ENCODE measurements at regions not wholly inside any gene's neighbourhood (a gene's known extent, or its start where the extent isn't known, plus 50 kb on each side); places are given as distances from the start of the nearest gene placed in this dataset.

- Histone ChIP-seq H2AFZ (ENCODE audit: insufficient read depth, low read length, poor library complexity) (no peak overlapping the region), H3K4me3 (ENCODE audit: low read depth, low read length) (no peak overlapping the region), H4K12ac (ENCODE audit: low read depth, low read length) (no peak overlapping the region), H3K27me3 (ENCODE audit: insufficient read depth, low read length) (no peaks in the 10 kb centered on the region), H3K79me2 (ENCODE audit: control insufficient read depth, insufficient read depth, low read length, poor library complexity) (no peaks in the 10 kb centered on the region), H3K36me3 (ENCODE audit: control insufficient read depth in 1 of 2, insufficient read depth in 2 of 2, low read length in 2 of 2) (no peaks in the 10 kb centered on the region), H2BK120ac (ENCODE audit: insufficient read depth, low read length, poor library complexity) (no peak overlapping the region), H3K79me1 (ENCODE audit: low read length) (no peaks in the 10 kb centered on the region), H2AK5ac (ENCODE audit: low read length) (no peak overlapping the region), H2BK12ac (ENCODE audit: low read length) (no peak overlapping the region), H4K8ac (ENCODE audit: low read depth, low read length) (no peak overlapping the region), H3K14ac (ENCODE audit: low read length) (no peak overlapping the region), H4K91ac (ENCODE audit: low read depth, low read length) (no peak overlapping the region), H3K9ac (ENCODE audit: low read length) (peak overlapping the region; percentile 52), H3K27ac (ENCODE audit: low read depth, low read length) (no peak overlapping the region), H3K18ac (ENCODE audit: low read length) (no peak overlapping the region), H3K4me1 (ENCODE audit: control insufficient read depth in 1 of 2, insufficient read depth in 2 of 2, low read length in 2 of 2) (no peaks in the 10 kb centered on the region), H2BK5ac (ENCODE audit: low read depth, low read length, poor library complexity) (no peak overlapping the region), H3K23ac (ENCODE audit: low read length) (no peak overlapping the region), H3K4ac (ENCODE audit: low read depth, low read length) (no peak overlapping the region), H3K4me2 (ENCODE audit: low read length) (no peak overlapping the region), H3K9me3 (ENCODE audit: insufficient read depth, low read depth, low read length) (no peaks in the 10 kb centered on the region)
- no CpG with 5 or more reads among the region's 2 CpGs for WGBS (ENCODE audit: extremely low coverage, insufficient coverage, insufficient read length)
- no peak for DNase-seq
These were observed 95.4 kb downstream of the RAB18 start for GRCh38 chr10:27599546-27599945.

- Histone ChIP-seq H3K14ac (ENCODE audit: low read length) (no peak overlapping the region), H3K27ac (ENCODE audit: low read depth, low read length) (no peak overlapping the region), H2BK12ac (ENCODE audit: low read length) (no peak overlapping the region), H3K9me3 (ENCODE audit: insufficient read depth, low read depth, low read length) (no peaks in the 10 kb centered on the region), H3K79me1 (ENCODE audit: low read length) (no peaks in the 10 kb centered on the region), H3K4me1 (ENCODE audit: control insufficient read depth in 1 of 2, insufficient read depth in 2 of 2, low read length in 2 of 2) (no peaks in the 10 kb centered on the region), H3K36me3 (ENCODE audit: control insufficient read depth in 1 of 2, insufficient read depth in 2 of 2, low read length in 2 of 2) (no peaks in the 10 kb centered on the region), H3K4me2 (ENCODE audit: low read length) (no peak overlapping the region), H2AK5ac (ENCODE audit: low read length) (no peak overlapping the region), H3K79me2 (ENCODE audit: control insufficient read depth, insufficient read depth, low read length, poor library complexity) (no peaks in the 10 kb centered on the region), H2BK5ac (ENCODE audit: low read depth, low read length, poor library complexity) (no peak overlapping the region), H3K18ac (ENCODE audit: low read length) (no peak overlapping the region), H2BK120ac (ENCODE audit: insufficient read depth, low read length, poor library complexity) (no peak overlapping the region), H4K8ac (ENCODE audit: low read depth, low read length) (no peak overlapping the region), H3K4ac (ENCODE audit: low read depth, low read length) (no peak overlapping the region), H3K27me3 (ENCODE audit: insufficient read depth, low read length) (no peaks in the 10 kb centered on the region), H3K23ac (ENCODE audit: low read length) (no peak overlapping the region), H2AFZ (ENCODE audit: insufficient read depth, low read length, poor library complexity) (no peak overlapping the region), H4K91ac (ENCODE audit: low read depth, low read length) (no peak overlapping the region), H4K12ac (ENCODE audit: low read depth, low read length) (no peak overlapping the region), H3K9ac (ENCODE audit: low read length) (no peak overlapping the region), H3K4me3 (ENCODE audit: low read depth, low read length) (no peak overlapping the region)
- WGBS (ENCODE audit: extremely low coverage, insufficient coverage, insufficient read length) = no CpG with 5 or more reads among the region's 2 CpGs
- no peak for DNase-seq
These were observed 96.8 kb downstream of the RAB18 start for GRCh38 chr10:27600930-27601329.

GRCh38 chr10:27601503-27601902, 97.4 kb downstream of the RAB18 start:
- Histone ChIP-seq H3K23ac (ENCODE audit: low read length) (no peak overlapping the region), H4K8ac (ENCODE audit: low read depth, low read length) (no peak overlapping the region), H2BK5ac (ENCODE audit: low read depth, low read length, poor library complexity) (no peak overlapping the region), H3K9ac (ENCODE audit: low read length) (no peak overlapping the region), H4K91ac (ENCODE audit: low read depth, low read length) (no peak overlapping the region), H3K27ac (ENCODE audit: low read depth, low read length) (no peak overlapping the region), H3K27me3 (ENCODE audit: insufficient read depth, low read length) (no peaks in the 10 kb centered on the region), H3K79me1 (ENCODE audit: low read length) (no peaks in the 10 kb centered on the region), H2BK120ac (ENCODE audit: insufficient read depth, low read length, poor library complexity) (no peak overlapping the region), H3K4me1 (ENCODE audit: control insufficient read depth in 1 of 2, insufficient read depth in 2 of 2, low read length in 2 of 2) (no peaks in the 10 kb centered on the region), H3K36me3 (ENCODE audit: control insufficient read depth in 1 of 2, insufficient read depth in 2 of 2, low read length in 2 of 2) (no peaks in the 10 kb centered on the region), H3K4me2 (ENCODE audit: low read length) (no peak overlapping the region), H3K79me2 (ENCODE audit: control insufficient read depth, insufficient read depth, low read length, poor library complexity) (no peaks in the 10 kb centered on the region), H2BK12ac (ENCODE audit: low read length) (no peak overlapping the region), H3K14ac (ENCODE audit: low read length) (no peak overlapping the region), H3K18ac (ENCODE audit: low read length) (no peak overlapping the region), H3K9me3 (ENCODE audit: insufficient read depth, low read depth, low read length) (no peaks in the 10 kb centered on the region), H3K4me3 (ENCODE audit: low read depth, low read length) (no peak overlapping the region), H3K4ac (ENCODE audit: low read depth, low read length) (no peak overlapping the region), H4K12ac (ENCODE audit: low read depth, low read length) (no peak overlapping the region), H2AFZ (ENCODE audit: insufficient read depth, low read length, poor library complexity) (no peak overlapping the region), H2AK5ac (ENCODE audit: low read length) (no peak overlapping the region)
- no peak for DNase-seq
- WGBS (ENCODE audit: extremely low coverage, insufficient coverage, insufficient read length) = no CpG with 5 or more reads among the region's 5 CpGs

GRCh38 chr10:27601946-27602538, 97.9 kb downstream of the RAB18 start:
- Histone ChIP-seq H3K14ac (ENCODE audit: low read length) (no peak overlapping the region), H3K4me2 (ENCODE audit: low read length) (no peak overlapping the region), H3K4ac (ENCODE audit: low read depth, low read length) (no peak overlapping the region), H3K79me1 (ENCODE audit: low read length) (no peaks in the 10 kb centered on the region), H3K23ac (ENCODE audit: low read length) (no peak overlapping the region), H2AFZ (ENCODE audit: insufficient read depth, low read length, poor library complexity) (no peak overlapping the region), H3K9me3 (ENCODE audit: insufficient read depth, low read depth, low read length) (no peaks in the 10 kb centered on the region), H3K18ac (ENCODE audit: low read length) (no peak overlapping the region), H2AK5ac (ENCODE audit: low read length) (no peak overlapping the region), H3K27me3 (ENCODE audit: insufficient read depth, low read length) (no peaks in the 10 kb centered on the region), H3K79me2 (ENCODE audit: control insufficient read depth, insufficient read depth, low read length, poor library complexity) (no peaks in the 10 kb centered on the region), H3K27ac (ENCODE audit: low read depth, low read length) (no peak overlapping the region), H3K36me3 (ENCODE audit: control insufficient read depth in 1 of 2, insufficient read depth in 2 of 2, low read length in 2 of 2) (no peaks in the 10 kb centered on the region), H3K9ac (ENCODE audit: low read length) (no peak overlapping the region), H4K8ac (ENCODE audit: low read depth, low read length) (no peak overlapping the region), H3K4me3 (ENCODE audit: low read depth, low read length) (no peak overlapping the region), H2BK120ac (ENCODE audit: insufficient read depth, low read length, poor library complexity) (no peak overlapping the region), H2BK12ac (ENCODE audit: low read length) (no peak overlapping the region), H4K12ac (ENCODE audit: low read depth, low read length) (no peak overlapping the region), H3K4me1 (ENCODE audit: control insufficient read depth in 1 of 2, insufficient read depth in 2 of 2, low read length in 2 of 2) (no peaks in the 10 kb centered on the region), H2BK5ac (ENCODE audit: low read depth, low read length, poor library complexity) (no peak overlapping the region), H4K91ac (ENCODE audit: low read depth, low read length) (no peak overlapping the region)
- no CpG with 5 or more reads among the region's 6 CpGs for WGBS (ENCODE audit: extremely low coverage, insufficient coverage, insufficient read length)
- DNase-seq = no peak

All from trophoblast cell (in vitro differentiated cells and primary cell).